GM23338 (cell line): ENCODE measurements at regions not wholly inside any gene's neighbourhood (a gene's known extent, or its start where the extent isn't known, plus 50 kb on each side); places are given as distances from the start of the nearest gene placed in this dataset.

Source experiments
- CREB1 ChIP-seq: fragments of 250-450 bp; sonication (Bioruptor Pico); IDR thresholded peaks from 2 replicates; pipeline ENCODE4 v1.5.0; 2020; ENCODE audit warnings: low read depth, mild to moderate bottlenecking, moderate library complexity
- EZH2 ChIP-seq: fragments of 200-600 bp; sonication (generic); IDR thresholded peaks from one replicate; pipeline ENCODE4 v1.8.0; 2017; ENCODE audit warnings: antibody characterized with exemption, mild to moderate bottlenecking, low read depth; ENCODE audit not compliant: unreplicated experiment
- EZH2phosphoT487 ChIP-seq: fragments of 200-600 bp; sonication (generic); IDR thresholded peaks from one replicate; pipeline ENCODE4 v1.8.1; 2018; ENCODE audit warnings: antibody characterized with exemption; ENCODE audit not compliant: unreplicated experiment
- JUNB ChIP-seq: IDR thresholded peaks from one replicate; pipeline ENCODE4 v1.6.1; 2016; ENCODE audit warnings: antibody characterized with exemption; ENCODE audit not compliant: unreplicated experiment
- NANOG ChIP-seq: IDR thresholded peaks from 2 replicates; pipeline ENCODE4 v1.6.1; 2016; ENCODE audit warnings: antibody characterized with exemption, borderline replicate concordance
- POLR2AphosphoS5 ChIP-seq: IDR thresholded peaks from 2 replicates; pipeline ENCODE4 v1.6.1; 2016; ENCODE audit warnings: antibody characterized with exemption, low read depth
- STAT1 ChIP-seq: IDR thresholded peaks from one replicate; pipeline ENCODE4 v1.6.1; 2016; ENCODE audit warnings: antibody characterized with exemption; ENCODE audit not compliant: unreplicated experiment
- ZNF331 ChIP-seq: fragments of 250-450 bp; sonication (Bioruptor Pico); IDR thresholded peaks from 2 replicates; pipeline ENCODE4 v1.5.0; 2020; ENCODE audit warnings: low read depth, mild to moderate bottlenecking, moderate library complexity
- TF ChIP-seq, protein P1 (sequence below), 2 experiments: fragments of 200-600 bp in 1 of 2; sonication (generic) in 1 of 2; conservative IDR thresholded peaks; 2 replicates each; pipeline versions ENCODE4 v1.5.1 to v1.6.1; 2016 to 2017; ENCODE audit warnings: antibody characterized with exemption in 2 of 2, low read depth in 2 of 2, mild to moderate bottlenecking in 2 of 2, moderate library complexity in 1 of 2
- TF ChIP-seq, protein P2 (sequence below): IDR thresholded peaks from one replicate; pipeline ENCODE4 v1.6.1; 2018; ENCODE audit warnings: antibody characterized with exemption; ENCODE audit not compliant: unreplicated experiment
- TF ChIP-seq, protein P3 (sequence below): IDR thresholded peaks from 2 replicates; pipeline ENCODE4 v1.6.1; 2016; ENCODE audit warnings: antibody characterized with exemption
- TF ChIP-seq, protein P4 (sequence below): fragments of 250-450 bp; sonication (Bioruptor Pico); IDR thresholded peaks from 2 replicates; pipeline ENCODE4 v1.5.0; 2020; ENCODE audit warnings: mild to moderate bottlenecking, moderate library complexity

DNA sequence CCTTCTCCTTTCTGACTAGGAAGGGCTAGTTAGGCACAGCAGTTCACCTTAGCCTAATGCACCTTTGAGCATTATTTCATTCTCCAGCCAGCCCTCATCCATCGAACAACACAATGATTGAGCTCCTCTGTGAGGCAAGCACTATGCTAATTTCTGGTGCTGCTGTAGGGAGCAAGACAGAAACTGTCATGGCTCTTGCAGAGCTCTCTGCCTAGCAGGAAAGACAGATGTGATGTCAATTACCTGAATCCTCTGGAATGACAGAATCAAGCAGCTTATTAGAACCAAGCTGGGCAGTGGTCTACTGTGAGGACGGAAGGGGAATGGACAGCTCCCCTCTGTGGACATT, 256.1 kb upstream of the NOCT start:
- no peak for TF ChIP-seq EZH2phosphoT487
- TF ChIP-seq, protein P1, sequence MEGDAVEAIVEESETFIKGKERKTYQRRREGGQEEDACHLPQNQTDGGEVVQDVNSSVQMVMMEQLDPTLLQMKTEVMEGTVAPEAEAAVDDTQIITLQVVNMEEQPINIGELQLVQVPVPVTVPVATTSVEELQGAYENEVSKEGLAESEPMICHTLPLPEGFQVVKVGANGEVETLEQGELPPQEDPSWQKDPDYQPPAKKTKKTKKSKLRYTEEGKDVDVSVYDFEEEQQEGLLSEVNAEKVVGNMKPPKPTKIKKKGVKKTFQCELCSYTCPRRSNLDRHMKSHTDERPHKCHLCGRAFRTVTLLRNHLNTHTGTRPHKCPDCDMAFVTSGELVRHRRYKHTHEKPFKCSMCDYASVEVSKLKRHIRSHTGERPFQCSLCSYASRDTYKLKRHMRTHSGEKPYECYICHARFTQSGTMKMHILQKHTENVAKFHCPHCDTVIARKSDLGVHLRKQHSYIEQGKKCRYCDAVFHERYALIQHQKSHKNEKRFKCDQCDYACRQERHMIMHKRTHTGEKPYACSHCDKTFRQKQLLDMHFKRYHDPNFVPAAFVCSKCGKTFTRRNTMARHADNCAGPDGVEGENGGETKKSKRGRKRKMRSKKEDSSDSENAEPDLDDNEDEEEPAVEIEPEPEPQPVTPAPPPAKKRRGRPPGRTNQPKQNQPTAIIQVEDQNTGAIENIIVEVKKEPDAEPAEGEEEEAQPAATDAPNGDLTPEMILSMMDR (conservative IDR thresholded peaks at IDR 0.05; ENCODE audit: low read depth in 2 of 2): peak in 1 of 2 experiments; percentile 10; a peak in 1 of 4 replicates
- no peak for TF ChIP-seq CREB1 (CRISPR knock-in tag)
- TF ChIP-seq EZH2: no peak
- TF ChIP-seq POLR2AphosphoS5: no peak
- TF ChIP-seq, protein P2, sequence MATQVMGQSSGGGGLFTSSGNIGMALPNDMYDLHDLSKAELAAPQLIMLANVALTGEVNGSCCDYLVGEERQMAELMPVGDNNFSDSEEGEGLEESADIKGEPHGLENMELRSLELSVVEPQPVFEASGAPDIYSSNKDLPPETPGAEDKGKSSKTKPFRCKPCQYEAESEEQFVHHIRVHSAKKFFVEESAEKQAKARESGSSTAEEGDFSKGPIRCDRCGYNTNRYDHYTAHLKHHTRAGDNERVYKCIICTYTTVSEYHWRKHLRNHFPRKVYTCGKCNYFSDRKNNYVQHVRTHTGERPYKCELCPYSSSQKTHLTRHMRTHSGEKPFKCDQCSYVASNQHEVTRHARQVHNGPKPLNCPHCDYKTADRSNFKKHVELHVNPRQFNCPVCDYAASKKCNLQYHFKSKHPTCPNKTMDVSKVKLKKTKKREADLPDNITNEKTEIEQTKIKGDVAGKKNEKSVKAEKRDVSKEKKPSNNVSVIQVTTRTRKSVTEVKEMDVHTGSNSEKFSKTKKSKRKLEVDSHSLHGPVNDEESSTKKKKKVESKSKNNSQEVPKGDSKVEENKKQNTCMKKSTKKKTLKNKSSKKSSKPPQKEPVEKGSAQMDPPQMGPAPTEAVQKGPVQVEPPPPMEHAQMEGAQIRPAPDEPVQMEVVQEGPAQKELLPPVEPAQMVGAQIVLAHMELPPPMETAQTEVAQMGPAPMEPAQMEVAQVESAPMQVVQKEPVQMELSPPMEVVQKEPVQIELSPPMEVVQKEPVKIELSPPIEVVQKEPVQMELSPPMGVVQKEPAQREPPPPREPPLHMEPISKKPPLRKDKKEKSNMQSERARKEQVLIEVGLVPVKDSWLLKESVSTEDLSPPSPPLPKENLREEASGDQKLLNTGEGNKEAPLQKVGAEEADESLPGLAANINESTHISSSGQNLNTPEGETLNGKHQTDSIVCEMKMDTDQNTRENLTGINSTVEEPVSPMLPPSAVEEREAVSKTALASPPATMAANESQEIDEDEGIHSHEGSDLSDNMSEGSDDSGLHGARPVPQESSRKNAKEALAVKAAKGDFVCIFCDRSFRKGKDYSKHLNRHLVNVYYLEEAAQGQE: no peak
- TF ChIP-seq, protein P3, sequence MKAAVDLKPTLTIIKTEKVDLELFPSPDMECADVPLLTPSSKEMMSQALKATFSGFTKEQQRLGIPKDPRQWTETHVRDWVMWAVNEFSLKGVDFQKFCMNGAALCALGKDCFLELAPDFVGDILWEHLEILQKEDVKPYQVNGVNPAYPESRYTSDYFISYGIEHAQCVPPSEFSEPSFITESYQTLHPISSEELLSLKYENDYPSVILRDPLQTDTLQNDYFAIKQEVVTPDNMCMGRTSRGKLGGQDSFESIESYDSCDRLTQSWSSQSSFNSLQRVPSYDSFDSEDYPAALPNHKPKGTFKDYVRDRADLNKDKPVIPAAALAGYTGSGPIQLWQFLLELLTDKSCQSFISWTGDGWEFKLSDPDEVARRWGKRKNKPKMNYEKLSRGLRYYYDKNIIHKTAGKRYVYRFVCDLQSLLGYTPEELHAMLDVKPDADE: no peak
- TF ChIP-seq, protein P4, sequence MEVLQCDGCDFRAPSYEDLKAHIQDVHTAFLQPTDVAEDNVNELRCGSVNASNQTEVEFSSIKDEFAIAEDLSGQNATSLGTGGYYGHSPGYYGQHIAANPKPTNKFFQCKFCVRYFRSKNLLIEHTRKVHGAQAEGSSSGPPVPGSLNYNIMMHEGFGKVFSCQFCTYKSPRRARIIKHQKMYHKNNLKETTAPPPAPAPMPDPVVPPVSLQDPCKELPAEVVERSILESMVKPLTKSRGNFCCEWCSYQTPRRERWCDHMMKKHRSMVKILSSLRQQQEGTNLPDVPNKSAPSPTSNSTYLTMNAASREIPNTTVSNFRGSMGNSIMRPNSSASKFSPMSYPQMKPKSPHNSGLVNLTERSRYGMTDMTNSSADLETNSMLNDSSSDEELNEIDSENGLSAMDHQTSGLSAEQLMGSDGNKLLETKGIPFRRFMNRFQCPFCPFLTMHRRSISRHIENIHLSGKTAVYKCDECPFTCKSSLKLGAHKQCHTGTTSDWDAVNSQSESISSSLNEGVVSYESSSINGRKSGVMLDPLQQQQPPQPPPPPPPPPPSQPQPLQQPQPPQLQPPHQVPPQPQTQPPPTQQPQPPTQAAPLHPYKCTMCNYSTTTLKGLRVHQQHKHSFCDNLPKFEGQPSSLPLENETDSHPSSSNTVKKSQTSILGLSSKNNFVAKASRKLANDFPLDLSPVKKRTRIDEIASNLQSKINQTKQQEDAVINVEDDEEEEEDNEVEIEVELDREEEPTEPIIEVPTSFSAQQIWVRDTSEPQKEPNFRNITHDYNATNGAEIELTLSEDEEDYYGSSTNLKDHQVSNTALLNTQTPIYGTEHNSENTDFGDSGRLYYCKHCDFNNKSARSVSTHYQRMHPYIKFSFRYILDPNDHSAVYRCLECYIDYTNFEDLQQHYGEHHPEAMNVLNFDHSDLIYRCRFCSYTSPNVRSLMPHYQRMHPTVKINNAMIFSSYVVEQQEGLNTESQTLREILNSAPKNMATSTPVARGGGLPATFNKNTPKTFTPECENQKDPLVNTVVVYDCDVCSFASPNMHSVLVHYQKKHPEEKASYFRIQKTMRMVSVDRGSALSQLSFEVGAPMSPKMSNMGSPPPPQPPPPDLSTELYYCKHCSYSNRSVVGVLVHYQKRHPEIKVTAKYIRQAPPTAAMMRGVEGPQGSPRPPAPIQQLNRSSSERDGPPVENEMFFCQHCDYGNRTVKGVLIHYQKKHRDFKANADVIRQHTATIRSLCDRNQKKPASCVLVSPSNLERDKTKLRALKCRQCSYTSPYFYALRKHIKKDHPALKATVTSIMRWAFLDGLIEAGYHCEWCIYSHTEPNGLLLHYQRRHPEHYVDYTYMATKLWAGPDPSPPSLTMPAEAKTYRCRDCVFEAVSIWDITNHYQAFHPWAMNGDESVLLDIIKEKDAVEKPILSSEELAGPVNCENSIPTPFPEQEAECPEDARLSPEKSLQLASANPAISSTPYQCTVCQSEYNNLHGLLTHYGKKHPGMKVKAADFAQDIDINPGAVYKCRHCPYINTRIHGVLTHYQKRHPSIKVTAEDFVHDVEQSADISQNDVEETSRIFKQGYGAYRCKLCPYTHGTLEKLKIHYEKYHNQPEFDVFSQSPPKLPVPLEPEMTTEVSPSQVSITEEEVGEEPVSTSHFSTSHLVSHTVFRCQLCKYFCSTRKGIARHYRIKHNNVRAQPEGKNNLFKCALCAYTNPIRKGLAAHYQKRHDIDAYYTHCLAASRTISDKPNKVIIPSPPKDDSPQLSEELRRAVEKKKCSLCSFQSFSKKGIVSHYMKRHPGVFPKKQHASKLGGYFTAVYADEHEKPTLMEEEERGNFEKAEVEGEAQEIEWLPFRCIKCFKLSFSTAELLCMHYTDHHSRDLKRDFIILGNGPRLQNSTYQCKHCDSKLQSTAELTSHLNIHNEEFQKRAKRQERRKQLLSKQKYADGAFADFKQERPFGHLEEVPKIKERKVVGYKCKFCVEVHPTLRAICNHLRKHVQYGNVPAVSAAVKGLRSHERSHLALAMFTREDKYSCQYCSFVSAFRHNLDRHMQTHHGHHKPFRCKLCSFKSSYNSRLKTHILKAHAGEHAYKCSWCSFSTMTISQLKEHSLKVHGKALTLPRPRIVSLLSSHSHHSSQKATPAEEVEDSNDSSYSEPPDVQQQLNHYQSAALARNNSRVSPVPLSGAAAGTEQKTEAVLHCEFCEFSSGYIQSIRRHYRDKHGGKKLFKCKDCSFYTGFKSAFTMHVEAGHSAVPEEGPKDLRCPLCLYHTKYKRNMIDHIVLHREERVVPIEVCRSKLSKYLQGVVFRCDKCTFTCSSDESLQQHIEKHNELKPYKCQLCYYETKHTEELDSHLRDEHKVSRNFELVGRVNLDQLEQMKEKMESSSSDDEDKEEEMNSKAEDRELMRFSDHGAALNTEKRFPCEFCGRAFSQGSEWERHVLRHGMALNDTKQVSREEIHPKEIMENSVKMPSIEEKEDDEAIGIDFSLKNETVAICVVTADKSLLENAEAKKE (CRISPR knock-in tag): 0 out of 2 replicates have a peak, but pooled peaks have one; percentile 30
- no peak for TF ChIP-seq JUNB
- no peak for TF ChIP-seq NANOG
- no peak for TF ChIP-seq ZNF331
- TF ChIP-seq STAT1: no peak
